CD8-positive, alpha-beta memory T cell (primary cell): ENCODE measurements at regions not wholly inside any gene's neighbourhood (a gene's known extent, or its start where the extent isn't known, plus 50 kb on each side); places are given as distances from the start of the nearest gene placed in this dataset.

ENCODE experiments used
- CTCF ChIA-PET: fragments of 350-600 bp; sonication (Branson Sonifier 250); formaldehyde crosslinking; loops from one replicate; lab custom pipeline; 2021; ENCODE audit warnings: antibody characterized with exemption; lab: Charles Lee
- POLR2A ChIA-PET: fragments of 350-600 bp; sonication (Branson Sonifier 250); formaldehyde crosslinking; loops from one replicate; lab custom pipeline; 2021; ENCODE audit warnings: antibody characterized with exemption; lab: Charles Lee
- DNase-seq, 5 donors: peaks; one replicate each; pipeline versions ENCODE4 v3.0.0 to v3.0.0-alpha.2; 2020 to 2022; ENCODE audit warnings: mixed read lengths in 1 of 5
- H3K27ac ChIP-seq: one replicate; pipeline ENCODE4 v1.7.0; 2013; ENCODE audit warnings: low read depth, mild to moderate bottlenecking, low read length, moderate library complexity
- H3K27me3 ChIP-seq: 2 replicates; pipeline ENCODE4 v1.7.0; 2013; ENCODE audit warnings: low read length, mild to moderate bottlenecking; ENCODE audit not compliant: insufficient read depth, poor library complexity, severe bottlenecking
- H3K36me3 ChIP-seq: 2 replicates; pipeline ENCODE4 v1.7.0; 2013; ENCODE audit warnings: mild to moderate bottlenecking, low read length, moderate library complexity; ENCODE audit not compliant: insufficient read depth
- H3K4me1 ChIP-seq: 2 replicates; pipeline ENCODE4 v1.7.0; 2013; ENCODE audit warnings: mild to moderate bottlenecking, low read length, moderate library complexity; ENCODE audit not compliant: insufficient read depth
- H3K4me3 ChIP-seq: 2 replicates; pipeline ENCODE4 v1.7.0; 2013; ENCODE audit warnings: mild to moderate bottlenecking, low read length
- H3K9me3 ChIP-seq: 2 replicates; pipeline ENCODE4 v1.7.0; 2013; ENCODE audit warnings: mild to moderate bottlenecking, low read length
- H3K27ac Mint-ChIP-seq, 8 donors: one replicate each; pipeline ENCODE4 v1.8.0; 2020 to 2021; ENCODE audit warnings: mixed read lengths in 8 of 8, mild to moderate bottlenecking in 6 of 8, inconsistent platforms in 3 of 8, moderate library complexity in 3 of 8
- H3K27me3 Mint-ChIP-seq, 2 donors: one replicate each; pipeline ENCODE4 v1.8.0; 2020 to 2021; ENCODE audit warnings: mixed read lengths in 2 of 2, mild to moderate bottlenecking in 1 of 2, moderate library complexity in 1 of 2
- H3K36me3 Mint-ChIP-seq, 3 donors: one replicate each; pipeline ENCODE4 v1.8.0; 2020 to 2021; ENCODE audit warnings: mixed read lengths in 3 of 3, inconsistent platforms in 1 of 3, mild to moderate bottlenecking in 1 of 3
- H3K4me1 Mint-ChIP-seq, 3 donors: one replicate each; pipeline ENCODE4 v1.8.0; 2020 to 2021; ENCODE audit warnings: mixed read lengths in 3 of 3, inconsistent platforms in 1 of 3, mild to moderate bottlenecking in 1 of 3
- H3K4me3 Mint-ChIP-seq, 7 donors: one replicate each; pipeline ENCODE4 v1.8.0; 2020 to 2021; ENCODE audit warnings: mixed read lengths in 7 of 7, mild to moderate bottlenecking in 6 of 7, moderate library complexity in 4 of 7, inconsistent platforms in 2 of 7
- H3K9me3 Mint-ChIP-seq, 5 donors: one replicate each; pipeline ENCODE4 v1.8.0; 2020 to 2022; ENCODE audit warnings: mixed read lengths in 5 of 5, mild to moderate bottlenecking in 3 of 5, moderate library complexity in 2 of 5, inconsistent platforms in 1 of 5

- H3K4me1 ChIP-seq = no peaks in the 10 kb centered on the region
- no peak overlapping the region for H3K4me3 ChIP-seq
- no peak overlapping the region for H3K27ac Mint-ChIP-seq
- H3K36me3 Mint-ChIP-seq = no peaks in the 10 kb centered on the region
- no peak for DNase-seq
- no peak overlapping the region for H3K4me3 Mint-ChIP-seq
- CTCF ChIA-PET = no interaction called here
- no peaks in the 10 kb centered on the region for H3K36me3 ChIP-seq
- no peaks in the 10 kb centered on the region for H3K27me3 Mint-ChIP-seq
- H3K4me1 Mint-ChIP-seq = no peaks in the 10 kb centered on the region
- POLR2A ChIA-PET = no interaction called here
- no peak overlapping the region for H3K27ac ChIP-seq
- H3K27me3 ChIP-seq = no peaks in the 10 kb centered on the region
- H3K9me3 ChIP-seq = no peaks in the 10 kb centered on the region
- H3K9me3 Mint-ChIP-seq = peaks cover 8 to 29% (median 15%) of the 10 kb centered on the region in 5 donors
These were observed 523.2 kb upstream of the IGFBP3 start for GRCh38 chr7:46444256-46444655.

GRCh38 chr7:46440186-46440585 lies 519.1 kb upstream of the IGFBP3 start:
- Mint-ChIP-seq H3K36me3 (no peaks in the 10 kb centered on the region), H3K9me3 (peaks cover 15 to 39% (median 20%) of the 10 kb centered on the region in 5 donors), H3K27me3 (no peaks in the 10 kb centered on the region), H3K4me3 (no peak overlapping the region), H3K4me1 (no peaks in the 10 kb centered on the region), H3K27ac (no peak overlapping the region)
- POLR2A ChIA-PET = no interaction called here
- Histone ChIP-seq H3K27me3 (no peaks in the 10 kb centered on the region), H3K27ac (no peak overlapping the region), H3K36me3 (no peaks in the 10 kb centered on the region), H3K4me3 (no peak overlapping the region), H3K9me3 (no peaks in the 10 kb centered on the region), H3K4me1 (no peaks in the 10 kb centered on the region)
- no peak for DNase-seq
- CTCF ChIA-PET = no interaction called here

- ChIA-PET CTCF (no interaction called here), POLR2A (no interaction called here)
- Histone ChIP-seq H3K27me3 (no peaks in the 10 kb centered on the region), H3K9me3 (no peaks in the 10 kb centered on the region), H3K27ac (no peak overlapping the region), H3K36me3 (no peaks in the 10 kb centered on the region), H3K4me1 (no peaks in the 10 kb centered on the region), H3K4me3 (no peak overlapping the region)
- Mint-ChIP-seq H3K36me3 (peaks cover 0 to 3% (median 0%) of the 10 kb centered on the region in 3 donors), H3K4me3 (no peak overlapping the region), H3K4me1 (no peaks in the 10 kb centered on the region), H3K9me3 (peaks cover 5 to 19% (median 8%) of the 10 kb centered on the region in 5 donors), H3K27me3 (no peaks in the 10 kb centered on the region), H3K27ac (no peak overlapping the region)
- DNase-seq = no peak
These were observed 511.6 kb upstream of the IGFBP3 start for GRCh38 chr7:46432708-46433107.

GRCh38 chr7:46428295-46428694 lies 507.2 kb upstream of the IGFBP3 start:
- H3K9me3 ChIP-seq = no peaks in the 10 kb centered on the region
- Mint-ChIP-seq H3K4me1 (no peaks in the 10 kb centered on the region), H3K9me3 (peaks cover 0 to 9% (median 5%) of the 10 kb centered on the region in 5 donors), H3K36me3 (peaks cover 0 to 3% (median 0%) of the 10 kb centered on the region in 3 donors), H3K4me3 (no peak overlapping the region), H3K27me3 (no peaks in the 10 kb centered on the region), H3K27ac (no peak overlapping the region)
- H3K4me1 ChIP-seq = no peaks in the 10 kb centered on the region
- CTCF ChIA-PET = no interaction called here
- no peak for DNase-seq
- H3K27me3 ChIP-seq = no peaks in the 10 kb centered on the region
- no peak overlapping the region for H3K4me3 ChIP-seq
- H3K27ac ChIP-seq = no peak overlapping the region
- H3K36me3 ChIP-seq = no peaks in the 10 kb centered on the region
- POLR2A ChIA-PET = no interaction called here

GRCh38 chr7:46424934-46425333 lies 503.9 kb upstream of the IGFBP3 start:
- Mint-ChIP-seq H3K27ac (no peak overlapping the region), H3K36me3 (no peaks in the 10 kb centered on the region), H3K4me1 (no peaks in the 10 kb centered on the region), H3K4me3 (no peak overlapping the region), H3K27me3 (no peaks in the 10 kb centered on the region), H3K9me3 (peaks cover 0 to 7% (median 0%) of the 10 kb centered on the region in 5 donors)
- ChIA-PET CTCF (no interaction called here), POLR2A (no interaction called here)
- Histone ChIP-seq H3K4me1 (no peaks in the 10 kb centered on the region), H3K4me3 (no peak overlapping the region), H3K27ac (no peak overlapping the region), H3K36me3 (no peaks in the 10 kb centered on the region), H3K9me3 (no peaks in the 10 kb centered on the region), H3K27me3 (no peaks in the 10 kb centered on the region)
- DNase-seq = no peak

- H3K4me3 Mint-ChIP-seq = no peak overlapping the region
- no peak for DNase-seq
These were observed 500.6 kb upstream of the IGFBP3 start for GRCh38 chr7:46421441-46422230.

GRCh38 chr7:46414946-46415345 lies 493.9 kb upstream of the IGFBP3 start:
- no peaks in the 10 kb centered on the region for H3K36me3 Mint-ChIP-seq
- H3K27me3 Mint-ChIP-seq = no peaks in the 10 kb centered on the region
- Histone ChIP-seq H3K4me1 (no peaks in the 10 kb centered on the region), H3K4me3 (no peak overlapping the region), H3K27ac (no peak overlapping the region), H3K36me3 (no peaks in the 10 kb centered on the region), H3K27me3 (no peaks in the 10 kb centered on the region), H3K9me3 (no peaks in the 10 kb centered on the region)
- no peak for DNase-seq
- H3K4me1 Mint-ChIP-seq = no peaks in the 10 kb centered on the region
- no peak overlapping the region for H3K27ac Mint-ChIP-seq
- CTCF ChIA-PET = no interaction called here
- H3K4me3 Mint-ChIP-seq = no peak overlapping the region
- POLR2A ChIA-PET = no interaction called here
- peaks cover 3 to 7% (median 4%) of the 10 kb centered on the region in 5 donors for H3K9me3 Mint-ChIP-seq

More at GRCh38 chr7:46421441-46422230, 500.6 kb upstream of the IGFBP3 start:
- Mint-ChIP-seq H3K27me3 (no peaks in the 10 kb centered on the region), H3K9me3 (peaks cover 0 to 7% (median 0%) of the 10 kb centered on the region in 5 donors), H3K27ac (no peak overlapping the region), H3K4me1 (no peaks in the 10 kb centered on the region), H3K36me3 (no peaks in the 10 kb centered on the region)
- Histone ChIP-seq H3K36me3 (no peaks in the 10 kb centered on the region), H3K4me1 (no peaks in the 10 kb centered on the region), H3K4me3 (no peak overlapping the region), H3K27me3 (no peaks in the 10 kb centered on the region), H3K9me3 (no peaks in the 10 kb centered on the region), H3K27ac (no peak overlapping the region)
- POLR2A ChIA-PET = no interaction called here
- CTCF ChIA-PET = no interaction called here

- H3K9me3 ChIP-seq = no peaks in the 10 kb centered on the region
- Mint-ChIP-seq H3K27ac (no peak overlapping the region), H3K9me3 (peaks cover 2 to 10% (median 4%) of the 10 kb centered on the region in 5 donors), H3K4me3 (no peak overlapping the region), H3K36me3 (no peaks in the 10 kb centered on the region), H3K4me1 (no peaks in the 10 kb centered on the region), H3K27me3 (no peaks in the 10 kb centered on the region)
- DNase-seq = no peak
- ChIA-PET CTCF (no interaction called here), POLR2A (no interaction called here)
- H3K27me3 ChIP-seq = no peaks in the 10 kb centered on the region
- no peaks in the 10 kb centered on the region for H3K4me1 ChIP-seq
- H3K36me3 ChIP-seq = no peaks in the 10 kb centered on the region
- H3K4me3 ChIP-seq = no peak overlapping the region
- no peak overlapping the region for H3K27ac ChIP-seq
These were observed 490.2 kb upstream of the IGFBP3 start for GRCh38 chr7:46411236-46411635.
